Stimulated activated naive CD4-positive, alpha-beta T cell treated with Interleukin-2 at 50 U/mL for 16 hours (primary cell): ENCODE measurements at regions not wholly inside any gene's neighbourhood (a gene's known extent, or its start where the extent isn't known, plus 50 kb on each side); places are given as distances from the start of the nearest gene placed in this dataset.

Experiments used
- DNase-seq: peaks from one replicate; lab custom pipeline; 2025; lab: John Stamatoyannopoulos, UW

GRCh38 chr1:209509039-209509438, 74.5 kb upstream of the CAMK1G start:
- DNase-seq: no peak

- no peak for DNase-seq
Measured at GRCh38 chr1:209510063-209510462, 73.5 kb upstream of the CAMK1G start.

GRCh38 chr1:209511169-209511568, 72.3 kb upstream of the CAMK1G start:
- no peak for DNase-seq

- no peak for DNase-seq
Measured at GRCh38 chr1:209512821-209513220, 70.7 kb upstream of the CAMK1G start.

- no peak for DNase-seq
Measured at GRCh38 chr1:209513226-209513625, 70.3 kb upstream of the CAMK1G start.

- DNase-seq: no peak
Measured at GRCh38 chr1:209516771-209517680, 66.5 kb upstream of the CAMK1G start.

GRCh38 chr1:209517681-209518050, 65.8 kb upstream of the CAMK1G start:
- DNase-seq: no peak

- no peak for DNase-seq
Measured at GRCh38 chr1:209519786-209520185, 63.7 kb upstream of the CAMK1G start.

GRCh38 chr1:209522826-209523225, 60.7 kb upstream of the CAMK1G start:
- DNase-seq: no peak

GRCh38 chr1:209526137-209526536, 57.4 kb upstream of the CAMK1G start:
- DNase-seq: no peak

- no peak for DNase-seq
Measured at GRCh38 chr1:209527372-209527771, 56.1 kb upstream of the CAMK1G start.

- no peak for DNase-seq
Measured at GRCh38 chr1:209527993-209528717, 55.4 kb upstream of the CAMK1G start.

GRCh38 chr1:209529233-209529632, 54.3 kb upstream of the CAMK1G start:
- no peak for DNase-seq

- no peak for DNase-seq
Measured at GRCh38 chr1:209531006-209531405, 52.5 kb upstream of the CAMK1G start.

GRCh38 chr1:209531549-209531948, 52.0 kb upstream of the CAMK1G start:
- DNase-seq: no peak
